ENCODE measurements at regions not wholly inside any gene's neighbourhood (a gene's known extent, or its start where the extent isn't known, plus 50 kb on each side); places are given as distances from the start of the nearest gene placed in this dataset.

DNA sequence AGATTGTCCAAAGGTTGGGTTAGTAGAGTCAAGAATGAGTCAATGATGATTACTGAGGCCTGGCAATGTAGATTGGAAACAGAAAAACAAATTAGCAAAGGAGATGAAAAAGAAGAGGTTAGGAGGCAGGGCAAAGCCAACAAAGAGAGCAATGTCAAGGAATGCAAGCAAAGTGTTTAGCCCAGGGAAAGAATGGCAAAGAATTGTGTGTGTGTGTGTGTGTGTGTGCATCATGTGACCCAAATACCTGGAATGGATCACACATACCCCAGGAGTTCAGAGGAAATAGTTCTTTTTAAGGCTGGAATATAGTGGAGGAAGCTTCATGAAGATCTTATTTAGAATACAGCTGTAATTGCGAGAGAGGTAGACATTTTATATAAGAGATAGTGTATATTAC is 831.7 kb upstream of the ARPP21 start:
- no peak for TF ChIP-seq EP300 (IDR thresholded peaks at IDR 0.05)
- TF ChIP-seq, protein P1, sequence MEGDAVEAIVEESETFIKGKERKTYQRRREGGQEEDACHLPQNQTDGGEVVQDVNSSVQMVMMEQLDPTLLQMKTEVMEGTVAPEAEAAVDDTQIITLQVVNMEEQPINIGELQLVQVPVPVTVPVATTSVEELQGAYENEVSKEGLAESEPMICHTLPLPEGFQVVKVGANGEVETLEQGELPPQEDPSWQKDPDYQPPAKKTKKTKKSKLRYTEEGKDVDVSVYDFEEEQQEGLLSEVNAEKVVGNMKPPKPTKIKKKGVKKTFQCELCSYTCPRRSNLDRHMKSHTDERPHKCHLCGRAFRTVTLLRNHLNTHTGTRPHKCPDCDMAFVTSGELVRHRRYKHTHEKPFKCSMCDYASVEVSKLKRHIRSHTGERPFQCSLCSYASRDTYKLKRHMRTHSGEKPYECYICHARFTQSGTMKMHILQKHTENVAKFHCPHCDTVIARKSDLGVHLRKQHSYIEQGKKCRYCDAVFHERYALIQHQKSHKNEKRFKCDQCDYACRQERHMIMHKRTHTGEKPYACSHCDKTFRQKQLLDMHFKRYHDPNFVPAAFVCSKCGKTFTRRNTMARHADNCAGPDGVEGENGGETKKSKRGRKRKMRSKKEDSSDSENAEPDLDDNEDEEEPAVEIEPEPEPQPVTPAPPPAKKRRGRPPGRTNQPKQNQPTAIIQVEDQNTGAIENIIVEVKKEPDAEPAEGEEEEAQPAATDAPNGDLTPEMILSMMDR (IDR thresholded peaks at IDR 0.05), result no peak
- TF ChIP-seq POLR2A (IDR thresholded peaks at IDR 0.05), result no peak

All from tibial nerve (tissue), 4 donors.